GM12873 (cell line): ENCODE measurements at regions not wholly inside any gene's neighbourhood (a gene's known extent, or its start where the extent isn't known, plus 50 kb on each side); places are given as distances from the start of the nearest gene placed in this dataset.

ENCODE experiments used
- TF ChIP-seq, protein P1 (sequence below): IDR thresholded peaks from 2 replicates; pipeline ENCODE4 v1.5.1; 2012; ENCODE audit warnings: low read depth, mild to moderate bottlenecking, moderate library complexity, low read length, control low read depth; ENCODE audit not compliant: insufficient read depth; ENCODE audit errors: missing control alignments

GRCh38 chr2:109689182-109689930 is 75.2 kb downstream of the SOWAHC start:
- TF ChIP-seq, protein P1, sequence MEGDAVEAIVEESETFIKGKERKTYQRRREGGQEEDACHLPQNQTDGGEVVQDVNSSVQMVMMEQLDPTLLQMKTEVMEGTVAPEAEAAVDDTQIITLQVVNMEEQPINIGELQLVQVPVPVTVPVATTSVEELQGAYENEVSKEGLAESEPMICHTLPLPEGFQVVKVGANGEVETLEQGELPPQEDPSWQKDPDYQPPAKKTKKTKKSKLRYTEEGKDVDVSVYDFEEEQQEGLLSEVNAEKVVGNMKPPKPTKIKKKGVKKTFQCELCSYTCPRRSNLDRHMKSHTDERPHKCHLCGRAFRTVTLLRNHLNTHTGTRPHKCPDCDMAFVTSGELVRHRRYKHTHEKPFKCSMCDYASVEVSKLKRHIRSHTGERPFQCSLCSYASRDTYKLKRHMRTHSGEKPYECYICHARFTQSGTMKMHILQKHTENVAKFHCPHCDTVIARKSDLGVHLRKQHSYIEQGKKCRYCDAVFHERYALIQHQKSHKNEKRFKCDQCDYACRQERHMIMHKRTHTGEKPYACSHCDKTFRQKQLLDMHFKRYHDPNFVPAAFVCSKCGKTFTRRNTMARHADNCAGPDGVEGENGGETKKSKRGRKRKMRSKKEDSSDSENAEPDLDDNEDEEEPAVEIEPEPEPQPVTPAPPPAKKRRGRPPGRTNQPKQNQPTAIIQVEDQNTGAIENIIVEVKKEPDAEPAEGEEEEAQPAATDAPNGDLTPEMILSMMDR = no peak

- TF ChIP-seq, protein P1 = no peak
Observed at GRCh38 chr2:109689973-109690372, 75.8 kb downstream of the SOWAHC start.

- TF ChIP-seq, protein P1 = no peak
Observed at GRCh38 chr2:109690457-109690821, 76.3 kb downstream of the SOWAHC start.

- TF ChIP-seq, protein P1 = no peak
Observed at GRCh38 chr2:109690822-109691541, 76.8 kb downstream of the SOWAHC start.

DNA sequence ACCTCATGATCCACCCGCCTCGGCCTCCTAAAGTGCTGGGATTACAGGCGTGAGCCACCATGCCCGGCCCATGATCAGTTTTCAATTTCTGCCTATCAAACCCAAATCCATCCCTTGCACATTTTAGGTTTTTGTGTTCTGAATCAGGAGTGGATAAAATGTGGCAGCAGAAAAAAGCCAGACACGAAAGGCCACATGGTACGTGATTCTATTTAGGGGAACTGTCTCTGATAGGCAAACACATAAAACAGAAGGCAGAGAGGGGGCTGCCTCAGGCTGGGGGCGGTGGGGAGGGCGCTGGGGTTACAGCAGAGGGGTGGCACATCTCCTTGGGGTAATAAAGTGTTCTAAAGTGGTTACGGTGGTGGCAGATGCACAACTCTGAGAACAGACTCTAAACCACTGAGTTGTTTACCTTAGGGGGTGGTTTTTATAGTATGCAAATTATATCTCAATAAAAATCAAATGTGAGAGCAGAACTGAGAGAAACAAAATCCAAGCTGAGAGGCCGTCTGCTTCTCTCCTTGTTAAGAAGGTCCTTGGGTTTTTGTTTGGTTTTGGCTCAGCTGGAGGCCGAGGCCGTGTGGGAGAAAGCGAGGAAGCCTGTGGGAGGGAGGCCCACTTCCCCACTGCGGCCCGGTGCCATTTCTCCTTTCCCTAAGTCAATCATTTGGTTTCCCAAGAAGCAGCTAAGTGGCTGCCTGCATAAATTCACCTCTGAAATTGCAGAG is 78.0 kb downstream of the SOWAHC start:
- TF ChIP-seq, protein P1 = no peak

DNA sequence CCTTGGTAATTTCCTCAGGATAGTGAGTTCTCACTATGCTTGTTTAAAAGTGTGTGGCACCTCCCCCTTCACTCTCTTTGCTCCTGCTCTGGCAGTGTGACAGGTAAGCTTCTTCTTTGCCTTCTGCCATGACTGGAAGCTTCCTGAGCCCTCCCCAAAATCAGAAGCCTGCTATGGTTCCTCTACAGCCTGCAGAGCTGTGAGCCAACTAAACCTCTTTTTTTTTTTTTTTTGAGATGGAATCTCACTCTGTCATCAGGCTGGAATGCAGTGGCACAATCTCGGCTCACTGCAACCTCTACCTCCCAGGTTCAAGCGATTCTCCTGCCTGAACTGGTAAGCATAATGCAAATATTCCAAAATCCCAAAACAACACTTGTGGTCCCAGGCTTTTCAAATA is 80.0 kb downstream of the SOWAHC start:
- TF ChIP-seq, protein P1 = no peak

DNA sequence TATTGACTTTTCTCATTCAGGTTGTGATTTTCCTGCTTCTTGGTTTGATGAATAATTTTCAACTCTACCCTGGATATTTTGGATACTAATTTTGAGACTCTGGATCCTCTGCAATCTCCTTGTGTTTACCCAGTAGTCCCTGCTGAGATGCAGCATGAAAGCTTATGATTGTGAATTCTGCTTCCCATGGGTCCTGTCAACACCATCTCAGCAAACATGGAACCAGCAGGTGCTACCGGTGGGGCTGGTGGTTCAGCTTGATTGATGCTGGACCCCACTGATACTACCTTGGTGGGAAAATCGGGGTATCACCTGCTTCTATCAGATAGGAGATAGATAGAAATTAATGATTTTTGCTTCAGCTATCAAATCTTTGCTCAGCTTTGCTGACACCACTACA is 81.1 kb downstream of the SOWAHC start:
- TF ChIP-seq, protein P1 = no peak
